Activated CD8-positive, alpha-beta T cell treated with anti-CD3 and anti-CD28 coated beads, Interleukin-2, amount 10 ng/mL, durations not matched to agents 7 days and 5 days (primary cell): ENCODE measurements at regions not wholly inside any gene's neighbourhood (a gene's known extent, or its start where the extent isn't known, plus 50 kb on each side); places are given as distances from the start of the nearest gene placed in this dataset.

Source experiments
- ATAC-seq: fragments of 150-1000 bp; cut with Tn5 transposase; one replicate; pipeline ENCODE4 v1.10.0; 2021; ENCODE audit warnings: moderate library complexity
- CTCF ChIA-PET: fragments of 350-600 bp; sonication (Branson Sonifier 250); formaldehyde crosslinking; loops from one replicate; lab custom pipeline; 2021; ENCODE audit warnings: antibody characterized with exemption; lab: Charles Lee
- POLR2A ChIA-PET: fragments of 350-600 bp; sonication (Branson Sonifier 250); formaldehyde crosslinking; loops from one replicate; lab custom pipeline; 2021; ENCODE audit warnings: antibody characterized with exemption; lab: Charles Lee
- DNase-seq: peaks from one replicate; pipeline ENCODE4 v3.0.0-alpha.2; 2020
- H3K27ac Mint-ChIP-seq: one replicate; pipeline ENCODE4 v1.8.0; 2021; ENCODE audit warnings: mild to moderate bottlenecking, mixed read lengths
- H3K27me3 Mint-ChIP-seq: one replicate; pipeline ENCODE4 v1.8.0; 2021; ENCODE audit warnings: low read depth, mixed read lengths
- H3K36me3 Mint-ChIP-seq: one replicate; pipeline ENCODE4 v1.8.0; 2021; ENCODE audit warnings: low read depth, mixed read lengths
- H3K4me1 Mint-ChIP-seq: one replicate; pipeline ENCODE4 v1.8.0; 2021; ENCODE audit warnings: low read depth, mixed read lengths
- H3K4me3 Mint-ChIP-seq: one replicate; pipeline ENCODE4 v1.8.0; 2021; ENCODE audit warnings: mild to moderate bottlenecking, mixed read lengths
- H3K9me3 Mint-ChIP-seq: one replicate; pipeline ENCODE4 v1.8.0; 2022; ENCODE audit warnings: mixed read lengths; ENCODE audit not compliant: insufficient read depth

- H3K4me3 Mint-ChIP-seq: no peak overlapping the region
- ChIA-PET CTCF (no interaction called here), POLR2A (no interaction called here)
- no peaks in the 10 kb centered on the region for H3K27me3 Mint-ChIP-seq
- no peaks in the 10 kb centered on the region for H3K36me3 Mint-ChIP-seq
- H3K9me3 Mint-ChIP-seq: no peaks in the 10 kb centered on the region
- DNase-seq: no peak
- H3K27ac Mint-ChIP-seq: no peak overlapping the region
- no peak for ATAC-seq
- H3K4me1 Mint-ChIP-seq: no peaks in the 10 kb centered on the region
These were observed 433.9 kb upstream of the DAB1 start for GRCh38 chr1:57857809-57858208.

GRCh38 chr1:57854436-57854835 lies 430.6 kb upstream of the DAB1 start:
- no peak for ATAC-seq
- Mint-ChIP-seq H3K9me3 (no peaks in the 10 kb centered on the region), H3K27ac (no peak overlapping the region), H3K4me1 (no peaks in the 10 kb centered on the region), H3K36me3 (no peaks in the 10 kb centered on the region), H3K4me3 (no peak overlapping the region), H3K27me3 (no peaks in the 10 kb centered on the region)
- CTCF ChIA-PET: no interaction called here
- no peak for DNase-seq
- POLR2A ChIA-PET: no interaction called here

GRCh38 chr1:57850176-57850940 lies 426.5 kb upstream of the DAB1 start:
- H3K4me3 Mint-ChIP-seq: no peak overlapping the region
- POLR2A ChIA-PET: no interaction called here
- ATAC-seq: no peak
- H3K27me3 Mint-ChIP-seq: no peaks in the 10 kb centered on the region
- H3K4me1 Mint-ChIP-seq: no peaks in the 10 kb centered on the region
- H3K36me3 Mint-ChIP-seq: no peaks in the 10 kb centered on the region
- CTCF ChIA-PET: no interaction called here
- no peak overlapping the region for H3K27ac Mint-ChIP-seq
- no peaks in the 10 kb centered on the region for H3K9me3 Mint-ChIP-seq
- no peak for DNase-seq

GRCh38 chr1:57848406-57848805 lies 424.5 kb upstream of the DAB1 start:
- Mint-ChIP-seq H3K4me1 (no peaks in the 10 kb centered on the region), H3K27me3 (no peaks in the 10 kb centered on the region), H3K27ac (no peak overlapping the region), H3K36me3 (no peaks in the 10 kb centered on the region), H3K4me3 (no peak overlapping the region), H3K9me3 (no peaks in the 10 kb centered on the region)
- CTCF ChIA-PET: no interaction called here
- ATAC-seq (no peak), DNase-seq (no peak)
- POLR2A ChIA-PET: no interaction called here

- POLR2A ChIA-PET: no interaction called here
- H3K9me3 Mint-ChIP-seq: peaks cover 3% of the 10 kb centered on the region
- CTCF ChIA-PET: no interaction called here
- H3K4me1 Mint-ChIP-seq: no peaks in the 10 kb centered on the region
- DNase-seq (no peak), ATAC-seq (no peak)
- H3K36me3 Mint-ChIP-seq: no peaks in the 10 kb centered on the region
- no peaks in the 10 kb centered on the region for H3K27me3 Mint-ChIP-seq
- no peak overlapping the region for H3K4me3 Mint-ChIP-seq
- H3K27ac Mint-ChIP-seq: no peak overlapping the region
These were observed 421.2 kb upstream of the DAB1 start for GRCh38 chr1:57845041-57845440.

- Mint-ChIP-seq H3K27ac (no peak overlapping the region), H3K27me3 (no peaks in the 10 kb centered on the region), H3K9me3 (peaks cover 3% of the 10 kb centered on the region), H3K4me1 (no peaks in the 10 kb centered on the region), H3K4me3 (no peak overlapping the region), H3K36me3 (no peaks in the 10 kb centered on the region)
- CTCF ChIA-PET: no interaction called here
- POLR2A ChIA-PET: no interaction called here
- DNase-seq (no peak), ATAC-seq (no peak)
These were observed 420.6 kb upstream of the DAB1 start for GRCh38 chr1:57844382-57844980.

GRCh38 chr1:57843760-57844159 lies 419.9 kb upstream of the DAB1 start:
- DNase-seq (no peak), ATAC-seq (no peak)
- Mint-ChIP-seq H3K36me3 (no peaks in the 10 kb centered on the region), H3K27me3 (no peaks in the 10 kb centered on the region), H3K9me3 (peaks cover 3% of the 10 kb centered on the region), H3K4me1 (no peaks in the 10 kb centered on the region), H3K4me3 (no peak overlapping the region), H3K27ac (no peak overlapping the region)
- CTCF ChIA-PET: no interaction called here
- POLR2A ChIA-PET: no interaction called here

- ATAC-seq (no peak), DNase-seq (no peak)
- H3K9me3 Mint-ChIP-seq: peaks cover 3% of the 10 kb centered on the region
- no peaks in the 10 kb centered on the region for H3K4me1 Mint-ChIP-seq
- no peaks in the 10 kb centered on the region for H3K36me3 Mint-ChIP-seq
- CTCF ChIA-PET: no interaction called here
- no peak overlapping the region for H3K4me3 Mint-ChIP-seq
- no peak overlapping the region for H3K27ac Mint-ChIP-seq
- POLR2A ChIA-PET: no interaction called here
- H3K27me3 Mint-ChIP-seq: no peaks in the 10 kb centered on the region
These were observed 415.7 kb upstream of the DAB1 start for GRCh38 chr1:57839526-57839925.

- no peaks in the 10 kb centered on the region for H3K27me3 Mint-ChIP-seq
- H3K9me3 Mint-ChIP-seq: peaks cover 3% of the 10 kb centered on the region
- ATAC-seq (no peak), DNase-seq (no peak)
- no peak overlapping the region for H3K27ac Mint-ChIP-seq
- ChIA-PET CTCF (no interaction called here), POLR2A (no interaction called here)
- no peaks in the 10 kb centered on the region for H3K36me3 Mint-ChIP-seq
- no peak overlapping the region for H3K4me3 Mint-ChIP-seq
- H3K4me1 Mint-ChIP-seq: no peaks in the 10 kb centered on the region
These were observed 415.2 kb upstream of the DAB1 start for GRCh38 chr1:57839067-57839466.

GRCh38 chr1:57835620-57836019 lies 411.8 kb upstream of the DAB1 start:
- Mint-ChIP-seq H3K36me3 (no peaks in the 10 kb centered on the region), H3K27ac (no peak overlapping the region), H3K9me3 (peaks cover 3% of the 10 kb centered on the region), H3K4me1 (no peaks in the 10 kb centered on the region), H3K27me3 (no peaks in the 10 kb centered on the region), H3K4me3 (no peak overlapping the region)
- ChIA-PET POLR2A (no interaction called here), CTCF (no interaction called here)
- ATAC-seq: no peak
- DNase-seq: no peak

GRCh38 chr1:57833296-57833695 lies 409.4 kb upstream of the DAB1 start:
- H3K27me3 Mint-ChIP-seq: no peaks in the 10 kb centered on the region
- ChIA-PET CTCF (no interaction called here), POLR2A (interaction anchor here (1.1 kb wide), 1 partner anchor 13 kb away, joined by 3 read pairs; no protein-coding TSS in a partner anchor)
- H3K4me1 Mint-ChIP-seq: no peaks in the 10 kb centered on the region
- H3K9me3 Mint-ChIP-seq: no peaks in the 10 kb centered on the region
- no peak for ATAC-seq
- no peak for DNase-seq
- H3K4me3 Mint-ChIP-seq: no peak overlapping the region
- no peaks in the 10 kb centered on the region for H3K36me3 Mint-ChIP-seq
- no peak overlapping the region for H3K27ac Mint-ChIP-seq

GRCh38 chr1:57832612-57833011 lies 408.8 kb upstream of the DAB1 start:
- H3K36me3 Mint-ChIP-seq: no peaks in the 10 kb centered on the region
- no peaks in the 10 kb centered on the region for H3K9me3 Mint-ChIP-seq
- ATAC-seq: no peak
- H3K4me1 Mint-ChIP-seq: no peaks in the 10 kb centered on the region
- H3K27ac Mint-ChIP-seq: no peak overlapping the region
- DNase-seq: no peak
- no peaks in the 10 kb centered on the region for H3K27me3 Mint-ChIP-seq
- H3K4me3 Mint-ChIP-seq: no peak overlapping the region
- CTCF ChIA-PET: no interaction called here
- POLR2A ChIA-PET: no interaction called here
